ENCODE measurements at regions not wholly inside any gene's neighbourhood (a gene's known extent, or its start where the extent isn't known, plus 50 kb on each side); places are given as distances from the start of the nearest gene placed in this dataset.

DNA sequence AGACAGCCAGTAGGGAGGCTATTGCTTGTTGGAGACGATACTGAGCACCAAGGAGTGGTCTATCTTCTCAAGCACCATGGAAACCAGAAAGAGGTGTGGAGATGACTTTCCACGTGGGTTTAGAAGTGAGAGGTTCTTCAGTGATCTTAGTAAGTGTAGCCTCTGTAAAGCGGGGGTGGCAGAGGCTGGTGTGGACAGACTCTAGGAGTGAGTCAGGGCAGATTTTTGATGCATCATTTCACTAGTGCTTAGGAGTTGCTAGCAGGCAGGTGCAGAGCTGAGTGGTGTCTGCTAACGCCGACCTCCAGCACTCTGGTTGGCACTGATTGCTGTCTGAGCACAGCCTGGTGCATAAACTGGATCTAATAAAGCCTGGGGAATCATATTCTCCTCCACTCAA lies 78.4 kb upstream of the ADO start:
- no peak for DNase-seq (ENCODE audit: low spot score in 2 of 2)
- intact Hi-C loops (cut with DNase I; ENCODE audit: low total_unique reads), result no loop called here
- H3K4me3 ChIP-seq, result no peak overlapping the region
- no peak for TF ChIP-seq POLR2A (IDR thresholded peaks at IDR 0.05)
- TF ChIP-seq, protein P1, sequence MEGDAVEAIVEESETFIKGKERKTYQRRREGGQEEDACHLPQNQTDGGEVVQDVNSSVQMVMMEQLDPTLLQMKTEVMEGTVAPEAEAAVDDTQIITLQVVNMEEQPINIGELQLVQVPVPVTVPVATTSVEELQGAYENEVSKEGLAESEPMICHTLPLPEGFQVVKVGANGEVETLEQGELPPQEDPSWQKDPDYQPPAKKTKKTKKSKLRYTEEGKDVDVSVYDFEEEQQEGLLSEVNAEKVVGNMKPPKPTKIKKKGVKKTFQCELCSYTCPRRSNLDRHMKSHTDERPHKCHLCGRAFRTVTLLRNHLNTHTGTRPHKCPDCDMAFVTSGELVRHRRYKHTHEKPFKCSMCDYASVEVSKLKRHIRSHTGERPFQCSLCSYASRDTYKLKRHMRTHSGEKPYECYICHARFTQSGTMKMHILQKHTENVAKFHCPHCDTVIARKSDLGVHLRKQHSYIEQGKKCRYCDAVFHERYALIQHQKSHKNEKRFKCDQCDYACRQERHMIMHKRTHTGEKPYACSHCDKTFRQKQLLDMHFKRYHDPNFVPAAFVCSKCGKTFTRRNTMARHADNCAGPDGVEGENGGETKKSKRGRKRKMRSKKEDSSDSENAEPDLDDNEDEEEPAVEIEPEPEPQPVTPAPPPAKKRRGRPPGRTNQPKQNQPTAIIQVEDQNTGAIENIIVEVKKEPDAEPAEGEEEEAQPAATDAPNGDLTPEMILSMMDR (IDR thresholded peaks at IDR 0.05), result no peak
- no peak for TF ChIP-seq POLR2AphosphoS5 (IDR thresholded peaks at IDR 0.05)
- no peaks in the 10 kb centered on the region for H3K36me3 ChIP-seq
- no peak overlapping the region for H3K27ac ChIP-seq
- H3K27me3 ChIP-seq, result no peaks in the 10 kb centered on the region
- no peaks in the 10 kb centered on the region for H3K4me1 ChIP-seq
- no peaks in the 10 kb centered on the region for H3K9me3 ChIP-seq

DNA sequence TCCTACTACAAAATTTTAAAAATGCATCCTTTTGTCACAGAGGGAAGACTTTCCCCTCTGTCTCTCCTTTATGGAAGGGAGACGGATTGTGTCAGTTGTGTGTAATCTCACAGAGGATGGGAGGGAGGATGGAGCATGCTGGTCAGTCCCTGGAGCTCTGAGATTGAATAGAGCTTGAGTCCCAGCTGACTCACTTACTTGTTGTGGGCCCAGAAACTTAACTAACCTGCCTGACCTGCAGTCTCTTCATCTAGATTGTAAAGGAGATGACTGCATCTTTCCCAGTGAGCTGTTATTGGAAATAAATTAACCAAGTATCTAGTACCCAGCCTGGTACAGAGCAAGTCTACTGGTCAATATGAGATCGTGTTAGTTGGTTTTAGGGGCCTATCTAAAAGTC lies 77.9 kb upstream of the ADO start:
- H3K4me1 ChIP-seq, result no peaks in the 10 kb centered on the region
- H3K36me3 ChIP-seq, result no peaks in the 10 kb centered on the region
- no peak overlapping the region for H3K27ac ChIP-seq
- H3K9me3 ChIP-seq, result no peaks in the 10 kb centered on the region
- no peak for TF ChIP-seq POLR2A (IDR thresholded peaks at IDR 0.05)
- TF ChIP-seq, protein P1 (IDR thresholded peaks at IDR 0.05), result no peak
- TF ChIP-seq POLR2AphosphoS5 (IDR thresholded peaks at IDR 0.05), result no peak
- H3K27me3 ChIP-seq, result no peaks in the 10 kb centered on the region
- no peak for DNase-seq (ENCODE audit: low spot score in 2 of 2)
- H3K4me3 ChIP-seq, result no peak overlapping the region
- intact Hi-C loops (cut with DNase I; ENCODE audit: low total_unique reads), result no loop called here

DNA sequence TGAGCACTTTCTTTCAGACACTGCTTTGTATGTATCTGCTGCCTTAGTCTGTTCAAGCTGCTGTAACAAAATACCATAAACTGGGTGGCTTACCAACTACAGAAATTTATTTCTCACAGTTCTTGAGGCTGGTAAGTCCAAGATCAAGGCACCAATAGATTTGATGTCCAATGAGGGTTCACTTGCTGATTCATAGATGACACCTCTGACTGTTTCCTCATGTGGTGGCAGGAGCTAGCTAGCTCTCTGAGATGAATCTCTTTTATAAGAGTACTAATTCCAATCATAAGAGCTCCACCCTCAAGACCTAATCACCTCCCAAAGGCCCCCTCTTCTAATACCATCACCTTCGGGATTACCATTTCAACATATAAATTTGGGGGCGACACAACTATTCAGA lies 76.6 kb upstream of the ADO start:
- no peak for DNase-seq (ENCODE audit: low spot score in 2 of 2)
- no peaks in the 10 kb centered on the region for H3K9me3 ChIP-seq
- H3K4me1 ChIP-seq, result no peaks in the 10 kb centered on the region
- TF ChIP-seq POLR2AphosphoS5 (IDR thresholded peaks at IDR 0.05) (no peak), POLR2A (IDR thresholded peaks at IDR 0.05) (no peak)
- TF ChIP-seq, protein P1 (IDR thresholded peaks at IDR 0.05), result no peak
- no peaks in the 10 kb centered on the region for H3K36me3 ChIP-seq
- intact Hi-C loops (cut with DNase I; ENCODE audit: low total_unique reads), result no loop called here
- H3K27me3 ChIP-seq, result no peaks in the 10 kb centered on the region
- no peak overlapping the region for H3K27ac ChIP-seq
- H3K4me3 ChIP-seq, result no peak overlapping the region

DNA sequence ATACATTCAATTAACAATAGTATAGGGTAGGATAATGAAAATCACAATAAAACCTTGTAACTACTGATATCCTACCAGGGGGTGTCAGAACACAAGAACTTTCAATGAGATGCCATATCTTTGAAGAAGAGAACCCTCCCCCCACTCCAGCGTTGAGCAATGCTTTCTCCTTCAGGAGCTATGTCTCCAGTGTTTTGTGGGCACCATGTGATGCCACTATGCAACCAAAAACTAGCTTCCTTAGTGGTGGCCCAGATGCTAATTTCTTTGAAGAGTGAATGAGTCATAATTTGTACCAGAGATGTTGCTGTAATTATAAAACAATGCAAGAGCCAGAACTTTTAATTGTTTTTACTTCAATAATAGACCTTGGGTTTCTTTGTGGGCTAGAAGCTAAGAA lies 76.0 kb upstream of the ADO start:
- H3K9me3 ChIP-seq, result no peaks in the 10 kb centered on the region
- DNase-seq (ENCODE audit: low spot score in 2 of 2), result no peak
- H3K4me3 ChIP-seq, result no peak overlapping the region
- H3K27ac ChIP-seq, result no peak overlapping the region
- TF ChIP-seq POLR2A (IDR thresholded peaks at IDR 0.05), result no peak
- TF ChIP-seq, protein P1 (IDR thresholded peaks at IDR 0.05), result no peak
- TF ChIP-seq POLR2AphosphoS5 (IDR thresholded peaks at IDR 0.05), result no peak
- intact Hi-C loops (cut with DNase I; ENCODE audit: low total_unique reads), result no loop called here
- H3K27me3 ChIP-seq, result no peaks in the 10 kb centered on the region
- H3K36me3 ChIP-seq, result no peaks in the 10 kb centered on the region
- H3K4me1 ChIP-seq, result no peaks in the 10 kb centered on the region

DNA sequence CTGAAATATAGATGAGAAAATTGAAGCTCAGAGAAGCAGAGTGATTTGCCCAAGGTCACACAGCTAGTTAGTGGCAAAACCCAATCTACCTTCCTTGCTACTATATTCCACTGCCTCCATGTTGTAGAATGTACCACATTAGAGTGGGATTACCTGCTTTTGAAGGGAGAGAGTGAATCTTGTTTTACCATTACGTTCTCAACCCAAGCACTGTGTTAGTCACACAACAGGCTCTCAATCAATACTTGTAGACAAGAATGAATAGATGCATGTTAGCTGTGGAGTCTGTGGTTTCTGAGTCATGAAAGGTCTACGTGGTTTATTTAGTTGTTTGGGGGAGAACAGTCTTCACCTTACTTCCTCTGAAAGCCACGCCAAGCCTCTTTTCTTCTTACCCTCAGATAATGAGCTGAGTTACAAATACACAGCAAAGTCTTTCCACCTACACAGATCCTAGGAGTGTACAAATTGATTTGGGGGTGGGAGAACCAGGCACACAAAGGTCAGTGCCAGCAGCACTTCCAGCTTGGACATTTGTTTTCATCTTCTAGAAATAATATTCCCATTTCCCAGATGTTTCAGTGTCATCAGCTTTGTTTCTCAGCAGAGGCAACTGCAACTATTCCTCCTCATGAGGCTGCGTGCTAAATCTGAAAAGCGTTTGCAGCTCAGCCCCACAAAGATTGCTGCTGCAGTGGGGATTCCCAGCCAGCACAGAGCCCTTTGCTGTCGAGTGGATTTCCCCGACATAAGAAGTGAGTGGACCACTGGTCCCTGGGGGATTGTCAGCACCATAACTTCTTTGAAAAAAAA lies 71.5 kb upstream of the ADO start:
- TF ChIP-seq, protein P1 (IDR thresholded peaks at IDR 0.05), result no peak
- TF ChIP-seq POLR2AphosphoS5 (IDR thresholded peaks at IDR 0.05) (no peak), POLR2A (IDR thresholded peaks at IDR 0.05) (no peak)
- DNase-seq (ENCODE audit: low spot score in 2 of 2), result no peak
- Histone ChIP-seq H3K9me3 (no peaks in the 10 kb centered on the region), H3K36me3 (no peaks in the 10 kb centered on the region), H3K27me3 (no peaks in the 10 kb centered on the region), H3K4me1 (no peaks in the 10 kb centered on the region), H3K27ac (no peak overlapping the region), H3K4me3 (no peak overlapping the region)
- intact Hi-C loops (cut with DNase I; ENCODE audit: low total_unique reads), result no loop called here

Data from breast epithelium (tissue), 4 donors.